Peyer's patch (tissue), 4 donors: ENCODE measurements at regions not wholly inside any gene's neighbourhood (a gene's known extent, or its start where the extent isn't known, plus 50 kb on each side); places are given as distances from the start of the nearest gene placed in this dataset.

Experiments used
- POLR2A ChIP-seq, 2 donors: fragments of 450-650 bp; IDR thresholded peaks; one replicate each; pipeline ENCODE4 v1.5.1; 2017; ENCODE audit warnings: antibody characterized with exemption in 2 of 2, mild to moderate bottlenecking in 2 of 2, moderate library complexity in 2 of 2
- TF ChIP-seq, protein P1 (sequence below), 6 experiments: fragments of 450-650 bp in 4 of 6; fragments of 200-600 bp in 2 of 6; sonication (generic) in 1 of 6; IDR thresholded peaks; one replicate each; pipeline ENCODE4 v1.5.1; 2017 to 2019; ENCODE audit warnings: antibody characterized with exemption in 6 of 6, mild to moderate bottlenecking in 3 of 6, moderate library complexity in 1 of 6

DNA sequence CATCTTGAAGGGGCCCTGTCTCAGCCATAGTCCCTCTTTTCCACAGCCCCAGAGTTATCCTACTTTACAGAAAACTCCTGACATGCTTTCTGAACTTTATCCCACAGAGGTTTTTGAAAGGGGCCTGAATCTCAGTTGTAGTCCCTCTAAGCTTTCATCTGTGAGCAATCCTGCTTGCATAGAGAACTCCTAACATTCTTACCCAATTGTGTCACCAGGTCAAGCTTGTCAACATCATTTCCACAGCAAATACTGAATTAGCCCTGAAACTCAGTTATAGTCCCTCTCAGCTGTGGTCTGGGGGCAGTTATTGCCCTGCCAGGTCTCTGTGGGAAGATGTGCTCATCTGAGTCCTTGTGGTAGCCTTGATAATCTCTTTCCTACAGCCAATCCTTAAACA, 2190.3 kb upstream of the PCDH20 start:
- TF ChIP-seq, protein P1, sequence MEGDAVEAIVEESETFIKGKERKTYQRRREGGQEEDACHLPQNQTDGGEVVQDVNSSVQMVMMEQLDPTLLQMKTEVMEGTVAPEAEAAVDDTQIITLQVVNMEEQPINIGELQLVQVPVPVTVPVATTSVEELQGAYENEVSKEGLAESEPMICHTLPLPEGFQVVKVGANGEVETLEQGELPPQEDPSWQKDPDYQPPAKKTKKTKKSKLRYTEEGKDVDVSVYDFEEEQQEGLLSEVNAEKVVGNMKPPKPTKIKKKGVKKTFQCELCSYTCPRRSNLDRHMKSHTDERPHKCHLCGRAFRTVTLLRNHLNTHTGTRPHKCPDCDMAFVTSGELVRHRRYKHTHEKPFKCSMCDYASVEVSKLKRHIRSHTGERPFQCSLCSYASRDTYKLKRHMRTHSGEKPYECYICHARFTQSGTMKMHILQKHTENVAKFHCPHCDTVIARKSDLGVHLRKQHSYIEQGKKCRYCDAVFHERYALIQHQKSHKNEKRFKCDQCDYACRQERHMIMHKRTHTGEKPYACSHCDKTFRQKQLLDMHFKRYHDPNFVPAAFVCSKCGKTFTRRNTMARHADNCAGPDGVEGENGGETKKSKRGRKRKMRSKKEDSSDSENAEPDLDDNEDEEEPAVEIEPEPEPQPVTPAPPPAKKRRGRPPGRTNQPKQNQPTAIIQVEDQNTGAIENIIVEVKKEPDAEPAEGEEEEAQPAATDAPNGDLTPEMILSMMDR (IDR thresholded peaks at IDR 0.05): no peak
- no peak for TF ChIP-seq POLR2A (IDR thresholded peaks at IDR 0.05)
